ENCODE measurements at regions not wholly inside any gene's neighbourhood (a gene's known extent, or its start where the extent isn't known, plus 50 kb on each side); places are given as distances from the start of the nearest gene placed in this dataset.

DNA sequence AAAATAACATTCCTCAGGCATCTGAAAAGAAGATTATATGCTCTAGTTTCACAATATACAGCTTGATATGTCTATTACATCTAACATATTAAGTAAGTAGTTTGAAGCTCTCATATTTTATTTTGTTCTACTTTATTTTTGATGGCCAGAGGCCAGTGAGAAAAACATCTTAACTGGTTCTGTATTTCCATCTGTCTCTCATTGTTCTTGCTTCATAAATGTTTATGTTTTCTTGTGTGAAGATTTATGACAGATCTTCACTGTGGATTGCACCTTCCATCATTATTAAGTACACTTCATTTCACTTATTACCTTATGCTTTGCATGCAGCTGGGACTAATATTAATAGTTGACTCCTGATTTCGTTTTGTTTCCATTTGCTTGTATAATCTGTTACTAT lies 511.2 kb downstream of the TSN start:
- TF ChIP-seq, protein P1, sequence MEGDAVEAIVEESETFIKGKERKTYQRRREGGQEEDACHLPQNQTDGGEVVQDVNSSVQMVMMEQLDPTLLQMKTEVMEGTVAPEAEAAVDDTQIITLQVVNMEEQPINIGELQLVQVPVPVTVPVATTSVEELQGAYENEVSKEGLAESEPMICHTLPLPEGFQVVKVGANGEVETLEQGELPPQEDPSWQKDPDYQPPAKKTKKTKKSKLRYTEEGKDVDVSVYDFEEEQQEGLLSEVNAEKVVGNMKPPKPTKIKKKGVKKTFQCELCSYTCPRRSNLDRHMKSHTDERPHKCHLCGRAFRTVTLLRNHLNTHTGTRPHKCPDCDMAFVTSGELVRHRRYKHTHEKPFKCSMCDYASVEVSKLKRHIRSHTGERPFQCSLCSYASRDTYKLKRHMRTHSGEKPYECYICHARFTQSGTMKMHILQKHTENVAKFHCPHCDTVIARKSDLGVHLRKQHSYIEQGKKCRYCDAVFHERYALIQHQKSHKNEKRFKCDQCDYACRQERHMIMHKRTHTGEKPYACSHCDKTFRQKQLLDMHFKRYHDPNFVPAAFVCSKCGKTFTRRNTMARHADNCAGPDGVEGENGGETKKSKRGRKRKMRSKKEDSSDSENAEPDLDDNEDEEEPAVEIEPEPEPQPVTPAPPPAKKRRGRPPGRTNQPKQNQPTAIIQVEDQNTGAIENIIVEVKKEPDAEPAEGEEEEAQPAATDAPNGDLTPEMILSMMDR (IDR thresholded peaks at IDR 0.05; ENCODE audit: unreplicated experiment): no peak
- no peak for DNase-seq (ENCODE audit: low spot score)
- Mint-ChIP-seq H3K9me3 (ENCODE audit: unreplicated experiment) (no peaks in the 10 kb centered on the region), H3K4me1 (ENCODE audit: unreplicated experiment) (no peaks in the 10 kb centered on the region), H3K27me3 (ENCODE audit: unreplicated experiment) (no peaks in the 10 kb centered on the region), H3K27ac (ENCODE audit: unreplicated experiment) (no peak overlapping the region), H3K36me3 (ENCODE audit: low read depth, unreplicated experiment) (no peaks in the 10 kb centered on the region), H3K4me3 (ENCODE audit: unreplicated experiment) (no peak overlapping the region)

DNA sequence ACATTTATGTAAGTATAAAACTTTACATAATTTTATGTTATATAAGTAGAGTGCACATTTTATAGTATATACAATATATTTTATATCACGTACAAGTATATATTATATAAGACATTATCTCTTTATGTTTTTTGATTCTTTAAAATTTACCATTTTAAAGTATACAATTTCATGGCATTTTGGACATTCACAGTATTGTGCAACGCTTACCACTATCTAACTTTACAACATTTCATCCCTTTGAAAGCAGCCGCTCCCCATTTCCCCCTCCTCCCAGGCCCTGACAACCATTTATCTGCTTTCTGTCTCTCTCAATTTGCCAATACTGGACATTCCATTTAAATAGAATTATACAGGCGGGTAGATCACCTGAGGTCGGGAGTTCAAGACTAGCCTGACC lies 512.5 kb downstream of the TSN start:
- Mint-ChIP-seq H3K27ac (ENCODE audit: unreplicated experiment) (no peak overlapping the region), H3K9me3 (ENCODE audit: unreplicated experiment) (no peaks in the 10 kb centered on the region), H3K4me3 (ENCODE audit: unreplicated experiment) (no peak overlapping the region), H3K27me3 (ENCODE audit: unreplicated experiment) (no peaks in the 10 kb centered on the region), H3K4me1 (ENCODE audit: unreplicated experiment) (no peaks in the 10 kb centered on the region), H3K36me3 (ENCODE audit: low read depth, unreplicated experiment) (no peaks in the 10 kb centered on the region)
- TF ChIP-seq, protein P1 (IDR thresholded peaks at IDR 0.05; ENCODE audit: unreplicated experiment): no peak
- no peak for DNase-seq (ENCODE audit: low spot score)

DNA sequence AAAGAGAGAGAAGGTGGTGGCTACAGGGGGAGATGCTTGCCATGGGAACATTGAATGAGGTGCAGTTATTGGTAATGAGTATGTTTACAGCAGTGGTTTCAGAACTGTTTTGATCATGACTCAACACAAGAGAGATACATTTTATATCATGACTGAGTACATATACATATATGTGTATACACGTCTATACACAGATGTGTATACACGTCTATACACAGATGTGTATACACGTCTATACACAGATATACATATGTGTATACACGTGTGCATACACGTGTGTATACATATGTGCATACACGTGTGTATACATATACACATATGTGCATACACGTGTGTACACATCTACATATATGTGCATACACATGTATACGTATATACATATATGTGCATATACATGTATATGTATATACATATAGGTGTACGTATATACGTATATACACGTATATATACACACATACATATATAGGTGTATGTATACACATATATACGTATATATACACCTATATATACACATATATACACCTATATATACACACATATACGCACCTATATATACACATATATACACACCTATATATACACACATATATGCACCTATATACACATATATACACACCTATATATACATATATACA lies 518.5 kb downstream of the TSN start:
- no peak for DNase-seq (ENCODE audit: low spot score)
- Mint-ChIP-seq H3K27ac (ENCODE audit: unreplicated experiment) (no peak overlapping the region), H3K27me3 (ENCODE audit: unreplicated experiment) (no peaks in the 10 kb centered on the region), H3K36me3 (ENCODE audit: low read depth, unreplicated experiment) (no peaks in the 10 kb centered on the region), H3K9me3 (ENCODE audit: unreplicated experiment) (no peaks in the 10 kb centered on the region), H3K4me1 (ENCODE audit: unreplicated experiment) (no peaks in the 10 kb centered on the region), H3K4me3 (ENCODE audit: unreplicated experiment) (no peak overlapping the region)
- TF ChIP-seq, protein P1 (IDR thresholded peaks at IDR 0.05; ENCODE audit: unreplicated experiment): no peak

GRCh38 chr2:122277956-122278355 lies 522.5 kb downstream of the TSN start:
- H3K27ac Mint-ChIP-seq (ENCODE audit: unreplicated experiment): no peak overlapping the region
- H3K4me3 Mint-ChIP-seq (ENCODE audit: unreplicated experiment): no peak overlapping the region
- no peaks in the 10 kb centered on the region for H3K9me3 Mint-ChIP-seq (ENCODE audit: unreplicated experiment)
- H3K27me3 Mint-ChIP-seq (ENCODE audit: unreplicated experiment): no peaks in the 10 kb centered on the region
- DNase-seq (ENCODE audit: low spot score): no peak
- no peaks in the 10 kb centered on the region for H3K36me3 Mint-ChIP-seq (ENCODE audit: low read depth, unreplicated experiment)
- no peaks in the 10 kb centered on the region for H3K4me1 Mint-ChIP-seq (ENCODE audit: unreplicated experiment)
- TF ChIP-seq, protein P1 (IDR thresholded peaks at IDR 0.05; ENCODE audit: unreplicated experiment): no peak

DNA sequence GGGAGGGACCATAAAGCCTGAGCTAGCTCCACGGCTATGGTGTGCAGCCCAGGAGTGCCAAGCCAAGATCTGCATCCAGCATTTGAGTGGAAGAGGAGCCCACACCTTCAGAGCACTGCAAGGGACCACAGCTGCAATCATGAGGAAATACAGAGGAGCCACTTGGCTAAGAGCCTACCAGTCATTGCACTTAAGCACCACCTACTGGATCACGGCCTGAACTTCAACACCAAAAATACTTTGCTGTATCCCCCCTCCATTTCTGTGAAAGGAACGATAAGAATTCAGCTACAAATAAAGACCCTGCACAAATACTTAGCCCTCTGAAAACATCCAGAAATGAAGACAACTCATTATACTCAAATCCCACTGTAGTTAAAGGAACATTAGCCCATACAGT lies 545.3 kb downstream of the TSN start:
- Mint-ChIP-seq H3K36me3 (ENCODE audit: low read depth, unreplicated experiment) (no peaks in the 10 kb centered on the region), H3K9me3 (ENCODE audit: unreplicated experiment) (no peaks in the 10 kb centered on the region), H3K4me1 (ENCODE audit: unreplicated experiment) (peaks cover 3% of the 10 kb centered on the region), H3K27ac (ENCODE audit: unreplicated experiment) (no peak overlapping the region), H3K27me3 (ENCODE audit: unreplicated experiment) (peaks cover 5% of the 10 kb centered on the region), H3K4me3 (ENCODE audit: unreplicated experiment) (no peak overlapping the region)
- no peak for DNase-seq (ENCODE audit: low spot score)
- TF ChIP-seq, protein P1 (IDR thresholded peaks at IDR 0.05; ENCODE audit: unreplicated experiment): no peak

Measured in endothelial cell (in vitro differentiated cells).